RWPE2 (cell line): ENCODE measurements at regions not wholly inside any gene's neighbourhood (a gene's known extent, or its start where the extent isn't known, plus 50 kb on each side); places are given as distances from the start of the nearest gene placed in this dataset.

Source experiments
- ATAC-seq: fragments of 200-7000 bp; cut with Tn5 transposase; 3 replicates; pipeline ENCODE4 v1.9.1; 2021; ENCODE audit warnings: low read depth
- DNase-seq: peaks from one replicate; pipeline ENCODE4 v3.0.0-alpha.2; 2020; ENCODE audit warnings: low spot score
- H3K27ac ChIP-seq: fragments of 450-650 bp; 2 replicates; pipeline ENCODE4 v1.5.1; 2017; ENCODE audit warnings: mild to moderate bottlenecking; ENCODE audit not compliant: poor library complexity, severe bottlenecking
- H3K27me3 ChIP-seq: fragments of 250-450 bp; sonication (Bioruptor Pico); 2 replicates; pipeline ENCODE4 v1.5.1; 2021; ENCODE audit warnings: mild to moderate bottlenecking, moderate library complexity; ENCODE audit not compliant: insufficient read depth, poor library complexity, severe bottlenecking
- H3K36me3 ChIP-seq: fragments of 250-450 bp; sonication (Bioruptor Pico); 2 replicates; pipeline ENCODE4 v1.5.1; 2020; ENCODE audit warnings: low read depth, mild to moderate bottlenecking, moderate library complexity
- H3K4me1 ChIP-seq: fragments of 250-450 bp; sonication (Bioruptor Pico); 2 replicates; pipeline ENCODE4 v1.5.1; 2021; ENCODE audit warnings: mild to moderate bottlenecking, moderate library complexity; ENCODE audit not compliant: insufficient read depth, poor library complexity, severe bottlenecking
- H3K4me3 ChIP-seq: fragments of 250-450 bp; sonication (Bioruptor Pico); 2 replicates; pipeline ENCODE4 v1.5.1; 2021; ENCODE audit warnings: mild to moderate bottlenecking, moderate library complexity; ENCODE audit not compliant: severe bottlenecking
- H3K9me3 ChIP-seq: fragments of 250-450 bp; sonication (Bioruptor Pico); 2 replicates; pipeline ENCODE4 v1.5.1; 2021; ENCODE audit warnings: mild to moderate bottlenecking, moderate library complexity; ENCODE audit not compliant: severe bottlenecking
- CTCF ChIP-seq: fragments of 450-650 bp; IDR thresholded peaks from one replicate; pipeline ENCODE4 v1.5.1; 2017; ENCODE audit warnings: mild to moderate bottlenecking, moderate library complexity; ENCODE audit not compliant: poor library complexity, severe bottlenecking

- H3K4me3 ChIP-seq = no peak overlapping the region
- H3K27ac ChIP-seq = no peak overlapping the region
- ATAC-seq = no peak
- H3K9me3 ChIP-seq = no peaks in the 10 kb centered on the region
- H3K27me3 ChIP-seq = no peaks in the 10 kb centered on the region
- H3K4me1 ChIP-seq = peaks cover 51% of the 10 kb centered on the region
- TF ChIP-seq CTCF = no peak
- H3K36me3 ChIP-seq = no peaks in the 10 kb centered on the region
- no peak for DNase-seq
These were observed 232.3 kb downstream of the COL12A1 start for GRCh38 chr6:74973591-74973990.

- Histone ChIP-seq H3K4me1 (peaks cover 40% of the 10 kb centered on the region), H3K27me3 (no peaks in the 10 kb centered on the region), H3K27ac (peak overlapping the region; percentile 58), H3K9me3 (no peaks in the 10 kb centered on the region), H3K36me3 (no peaks in the 10 kb centered on the region), H3K4me3 (no peak overlapping the region)
- ATAC-seq (no peak), DNase-seq (no peak)
- TF ChIP-seq CTCF = no peak
These were observed 234.2 kb downstream of the COL12A1 start for GRCh38 chr6:74971633-74972032.

- TF ChIP-seq CTCF = no peak
- no peak for DNase-seq
- Histone ChIP-seq H3K9me3 (no peaks in the 10 kb centered on the region), H3K4me3 (no peak overlapping the region), H3K27me3 (no peaks in the 10 kb centered on the region), H3K36me3 (no peaks in the 10 kb centered on the region; the same call in 1 of the 2 replicates), H3K4me1 (peaks cover 27% of the 10 kb centered on the region), H3K27ac (peak overlapping the region; percentile 58)
- ATAC-seq = peak; percentile 49; the same call in 2 of the 3 replicates
These were observed 236.1 kb downstream of the COL12A1 start for GRCh38 chr6:74969591-74970267.

GRCh38 chr6:74967821-74968220 is 238.0 kb downstream of the COL12A1 start:
- Histone ChIP-seq H3K4me3 (no peak overlapping the region), H3K4me1 (peaks cover 27% of the 10 kb centered on the region), H3K9me3 (peaks cover 5% of the 10 kb centered on the region), H3K36me3 (no peaks in the 10 kb centered on the region; the same call in 1 of the 2 replicates), H3K27ac (no peak overlapping the region), H3K27me3 (no peaks in the 10 kb centered on the region)
- TF ChIP-seq CTCF = no peak
- DNase-seq = no peak
- no peak for ATAC-seq

- H3K27ac ChIP-seq = no peak overlapping the region
- ATAC-seq (no peak), DNase-seq (no peak)
- no peak overlapping the region for H3K4me3 ChIP-seq
- peaks cover 24% of the 10 kb centered on the region for H3K4me1 ChIP-seq
- no peak for TF ChIP-seq CTCF
- peaks cover 5% of the 10 kb centered on the region for H3K9me3 ChIP-seq
- H3K36me3 ChIP-seq = no peaks in the 10 kb centered on the region; the same call in 1 of the 2 replicates
- no peaks in the 10 kb centered on the region for H3K27me3 ChIP-seq
These were observed 239.1 kb downstream of the COL12A1 start for GRCh38 chr6:74966712-74967111.
